ENCODE measurements at regions not wholly inside any gene's neighbourhood (a gene's known extent, or its start where the extent isn't known, plus 50 kb on each side); places are given as distances from the start of the nearest gene placed in this dataset.
A peak's percentile ranks its signal among the peaks of the same experiment; 100 is the strongest.

DNA sequence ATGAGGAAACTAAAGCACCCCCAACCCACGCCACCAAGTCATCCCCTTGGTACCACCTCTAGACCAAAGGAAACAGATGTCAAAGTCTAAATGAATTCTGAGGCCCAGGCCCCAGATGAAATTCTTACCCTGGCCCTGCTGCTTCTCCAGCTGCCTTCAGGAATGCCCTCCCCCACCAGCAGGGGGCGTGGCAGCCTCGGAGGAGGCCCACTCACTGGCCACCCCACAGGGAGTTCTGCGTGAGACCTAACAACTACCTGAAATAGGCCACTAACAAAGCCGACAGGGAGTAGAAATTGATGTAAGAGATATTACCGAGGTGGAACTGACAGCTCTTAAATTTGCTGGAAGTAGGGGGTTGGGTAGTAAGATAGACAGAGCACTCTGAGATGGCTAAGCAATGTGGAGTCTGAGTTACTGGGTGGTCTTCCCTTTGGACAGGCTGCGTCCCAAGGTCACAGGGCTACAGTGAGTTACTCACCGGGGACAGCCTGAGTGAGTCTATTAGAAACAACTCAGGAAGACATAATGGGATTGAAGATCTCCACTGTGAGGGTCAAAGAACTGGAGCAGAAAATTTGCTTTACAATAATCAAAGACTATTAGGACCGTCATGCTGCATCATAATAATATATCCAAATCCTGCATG lies 240.7 kb downstream of the SHOX2 start:
- WGBS, 2 donors = 43 to 49% methylated on average over 9 of the region's 9 CpGs
- intact Hi-C loops (cut with DNase I) = no loop called here
- TF ChIP-seq EP300 (IDR thresholded peaks at IDR 0.05) = no peak
- TF ChIP-seq, protein P1, sequence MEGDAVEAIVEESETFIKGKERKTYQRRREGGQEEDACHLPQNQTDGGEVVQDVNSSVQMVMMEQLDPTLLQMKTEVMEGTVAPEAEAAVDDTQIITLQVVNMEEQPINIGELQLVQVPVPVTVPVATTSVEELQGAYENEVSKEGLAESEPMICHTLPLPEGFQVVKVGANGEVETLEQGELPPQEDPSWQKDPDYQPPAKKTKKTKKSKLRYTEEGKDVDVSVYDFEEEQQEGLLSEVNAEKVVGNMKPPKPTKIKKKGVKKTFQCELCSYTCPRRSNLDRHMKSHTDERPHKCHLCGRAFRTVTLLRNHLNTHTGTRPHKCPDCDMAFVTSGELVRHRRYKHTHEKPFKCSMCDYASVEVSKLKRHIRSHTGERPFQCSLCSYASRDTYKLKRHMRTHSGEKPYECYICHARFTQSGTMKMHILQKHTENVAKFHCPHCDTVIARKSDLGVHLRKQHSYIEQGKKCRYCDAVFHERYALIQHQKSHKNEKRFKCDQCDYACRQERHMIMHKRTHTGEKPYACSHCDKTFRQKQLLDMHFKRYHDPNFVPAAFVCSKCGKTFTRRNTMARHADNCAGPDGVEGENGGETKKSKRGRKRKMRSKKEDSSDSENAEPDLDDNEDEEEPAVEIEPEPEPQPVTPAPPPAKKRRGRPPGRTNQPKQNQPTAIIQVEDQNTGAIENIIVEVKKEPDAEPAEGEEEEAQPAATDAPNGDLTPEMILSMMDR (IDR thresholded peaks at IDR 0.05) = peak in 1 of 4 experiments; percentile 13
- no peak for DNase-seq
- H3K4me3 ChIP-seq = no peak overlapping the region
- H3K27ac ChIP-seq = no peak overlapping the region
- H3K4me1 ChIP-seq = no peaks in the 10 kb centered on the region
- no peaks in the 10 kb centered on the region for H3K36me3 ChIP-seq
- no peaks in the 10 kb centered on the region for H3K27me3 ChIP-seq
- no peaks in the 10 kb centered on the region for H3K9me3 ChIP-seq

DNA sequence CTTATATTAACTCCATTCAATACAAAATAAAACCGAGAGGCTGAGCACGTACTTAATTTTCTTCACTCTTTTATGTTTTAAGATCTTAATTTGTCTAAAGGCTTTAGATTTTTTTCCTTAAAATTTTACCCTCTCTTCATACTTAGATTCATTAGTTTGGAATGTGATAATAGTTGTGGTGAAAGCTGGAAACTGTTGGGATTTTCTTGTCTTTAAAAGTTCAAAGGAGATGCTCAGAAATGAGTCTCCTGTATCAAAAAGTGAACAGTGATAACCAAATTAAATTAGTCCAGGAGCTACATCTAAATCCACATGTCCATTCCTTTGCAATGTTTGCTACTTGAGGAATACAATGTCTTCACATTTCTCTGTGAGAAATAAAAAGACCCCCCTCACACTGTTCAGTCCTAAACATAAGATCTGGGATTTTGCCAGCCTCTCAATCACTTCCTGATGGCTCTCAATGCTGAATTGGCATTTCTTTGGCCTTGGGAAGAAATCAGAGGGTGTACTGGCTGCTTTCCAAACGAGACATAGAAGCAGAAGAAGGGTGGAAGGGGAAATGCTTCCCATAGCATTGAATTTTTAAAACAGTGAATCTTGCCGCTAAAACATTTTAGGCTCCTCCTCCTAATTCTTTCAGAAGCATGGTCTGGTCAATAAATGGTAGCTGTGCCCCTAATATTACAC lies 245.0 kb downstream of the SHOX2 start:
- H3K27ac ChIP-seq = no peak overlapping the region
- DNase-seq = no peak
- TF ChIP-seq EP300 (IDR thresholded peaks at IDR 0.05) (no peak), POLR2AphosphoS5 (IDR thresholded peaks at IDR 0.05) (no peak), POLR2A (IDR thresholded peaks at IDR 0.05) (no peak)
- TF ChIP-seq, protein P1 (IDR thresholded peaks at IDR 0.05) = no peak
- WGBS, 2 donors = 61 to 66% methylated on average over 4 of the region's 4 CpGs
- H3K9me3 ChIP-seq = no peaks in the 10 kb centered on the region
- H3K36me3 ChIP-seq = no peaks in the 10 kb centered on the region
- H3K4me3 ChIP-seq = no peak overlapping the region
- intact Hi-C loops (cut with DNase I) = no loop called here
- no peaks in the 10 kb centered on the region for H3K4me1 ChIP-seq
- no peaks in the 10 kb centered on the region for H3K27me3 ChIP-seq

DNA sequence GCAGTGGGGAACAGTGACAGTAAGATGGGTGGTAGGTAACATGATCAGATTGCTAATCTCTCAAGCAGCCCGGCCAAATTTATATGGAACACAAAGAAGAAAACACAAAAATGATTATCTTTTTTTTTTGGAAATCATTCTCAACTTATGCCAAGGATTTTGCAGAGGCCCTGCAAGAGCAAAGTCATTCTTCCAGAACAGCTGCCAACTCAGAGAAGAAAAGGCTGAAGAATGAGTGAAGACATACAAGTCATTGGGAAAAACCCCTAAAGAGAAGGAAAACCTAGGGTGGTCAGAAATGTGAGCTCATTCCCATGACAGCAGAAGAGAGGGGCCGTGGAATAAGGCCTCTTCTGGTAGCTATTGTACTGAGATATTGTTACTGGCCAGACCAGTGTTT lies 246.7 kb downstream of the SHOX2 start:
- H3K9me3 ChIP-seq = no peaks in the 10 kb centered on the region
- no peak for DNase-seq
- H3K36me3 ChIP-seq = no peaks in the 10 kb centered on the region
- no peaks in the 10 kb centered on the region for H3K27me3 ChIP-seq
- H3K4me3 ChIP-seq = no peak overlapping the region
- TF ChIP-seq POLR2AphosphoS5 (IDR thresholded peaks at IDR 0.05) (no peak), POLR2A (IDR thresholded peaks at IDR 0.05) (no peak), EP300 (IDR thresholded peaks at IDR 0.05) (no peak)
- TF ChIP-seq, protein P1 (IDR thresholded peaks at IDR 0.05) = no peak
- H3K27ac ChIP-seq = no peak overlapping the region
- intact Hi-C loops (cut with DNase I) = no loop called here
- WGBS, 2 donors = 76 to 82% methylated on average over 2 of the region's 2 CpGs
- no peaks in the 10 kb centered on the region for H3K4me1 ChIP-seq

DNA sequence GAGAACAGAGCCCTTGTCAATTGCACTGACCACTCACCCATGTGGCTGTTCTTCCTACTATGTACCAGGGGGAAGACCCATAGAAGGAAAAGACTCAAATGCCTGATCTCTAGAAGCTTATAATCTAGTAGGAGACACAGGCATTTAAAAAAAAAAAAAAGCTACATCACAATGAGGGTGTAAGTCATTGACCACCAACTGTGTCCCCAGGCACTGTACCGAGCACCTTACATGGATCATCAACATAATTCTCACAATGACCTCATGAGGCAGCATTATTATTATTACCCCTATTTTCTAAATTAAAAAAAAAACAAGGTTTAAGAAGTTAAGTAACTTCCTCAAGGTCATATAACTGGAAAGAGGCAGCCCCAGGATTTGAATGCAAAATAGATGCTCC lies 247.4 kb downstream of the SHOX2 start:
- H3K9me3 ChIP-seq = no peaks in the 10 kb centered on the region
- H3K27ac ChIP-seq = no peak overlapping the region
- no peak for DNase-seq
- TF ChIP-seq POLR2AphosphoS5 (IDR thresholded peaks at IDR 0.05) = no peak
- TF ChIP-seq POLR2A (IDR thresholded peaks at IDR 0.05) = no peak
- TF ChIP-seq, protein P1 (IDR thresholded peaks at IDR 0.05) = no peak
- no peak for TF ChIP-seq EP300 (IDR thresholded peaks at IDR 0.05)
- H3K4me3 ChIP-seq = no peak overlapping the region
- intact Hi-C loops (cut with DNase I) = no loop called here
- H3K27me3 ChIP-seq = no peaks in the 10 kb centered on the region
- no peaks in the 10 kb centered on the region for H3K36me3 ChIP-seq
- whole genome bisulfite sequencing, 2 donors = 92 to 98% methylated on average over 1 of the region's 1 CpG
- no peaks in the 10 kb centered on the region for H3K4me1 ChIP-seq

Data from sigmoid colon (tissue), 6 donors.